DMS53 treated with DMSO at 0.1 percent for 48 hours (cell line): ENCODE measurements at regions not wholly inside any gene's neighbourhood (a gene's known extent, or its start where the extent isn't known, plus 50 kb on each side); places are given as distances from the start of the nearest gene placed in this dataset.
A peak's percentile ranks its signal among the peaks of the same experiment; 100 is the strongest.

Experiments
- DNase-seq: peaks from one replicate; lab custom pipeline; 2025; ENCODE audit not compliant: unreplicated experiment; lab: John Stamatoyannopoulos, UW

DNA sequence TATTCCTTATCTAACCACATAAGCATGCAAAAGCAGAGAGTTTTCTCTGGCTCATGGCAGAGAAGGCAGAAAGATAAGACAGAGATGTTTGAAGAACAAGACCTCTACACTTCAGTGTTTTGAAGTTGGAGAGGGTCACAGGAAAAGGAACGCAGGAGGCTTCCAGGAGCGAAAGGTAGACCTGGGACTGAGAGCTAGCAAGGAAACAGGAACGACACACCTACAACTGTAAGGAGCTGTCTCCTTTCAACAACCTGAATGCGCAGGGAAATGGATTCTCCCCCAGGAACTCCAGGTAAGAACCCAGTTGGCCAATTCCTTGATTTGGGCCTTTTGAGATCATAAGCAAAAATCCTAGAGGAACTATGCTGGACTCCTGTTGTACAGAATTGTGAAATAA is 746.6 kb upstream of the DDX18 start:
- no peak for DNase-seq

GRCh38 chr2:117068371-117068770 is 746.1 kb upstream of the DDX18 start:
- no peak for DNase-seq

GRCh38 chr2:117071556-117072102 is 742.9 kb upstream of the DDX18 start:
- DNase-seq = no peak

DNA sequence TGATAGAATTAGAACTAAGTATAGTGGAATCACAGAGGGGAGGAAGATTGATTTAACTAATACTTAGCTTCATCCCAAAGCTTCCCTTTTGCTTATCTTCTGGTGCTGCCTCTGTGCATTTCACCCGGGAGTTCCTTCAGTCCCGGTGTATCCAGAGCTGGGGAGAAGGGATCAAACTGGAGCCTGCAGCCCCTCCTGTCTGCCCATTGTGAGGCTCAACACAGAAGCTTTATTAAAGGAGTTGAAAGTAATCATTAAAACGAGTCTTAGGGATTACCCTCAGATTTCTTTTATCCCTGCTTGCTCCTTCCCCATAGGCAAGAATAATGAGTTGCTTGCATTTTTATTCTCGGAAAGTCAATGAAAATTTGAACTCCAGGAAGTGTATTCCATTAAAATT is 739.7 kb upstream of the DDX18 start:
- no peak for DNase-seq

DNA sequence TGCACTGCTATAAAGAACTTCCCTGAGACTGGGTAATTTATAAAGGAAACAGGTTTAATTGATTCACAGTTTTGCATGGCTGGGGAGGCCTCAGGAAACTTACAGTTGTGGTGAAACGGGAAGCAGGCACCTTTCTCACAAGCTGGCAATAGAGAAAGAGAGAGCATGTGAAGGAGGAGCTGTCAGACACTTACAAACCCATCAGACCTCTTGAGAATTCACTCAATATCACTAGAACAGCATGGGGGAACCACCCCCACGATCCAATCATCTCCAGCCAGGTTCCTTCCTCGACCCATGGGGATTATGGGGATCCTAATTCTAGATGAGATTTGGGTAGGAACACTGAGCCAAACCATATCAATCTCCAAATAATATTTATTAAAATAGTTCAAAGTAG is 729.2 kb upstream of the DDX18 start:
- DNase-seq = no peak

GRCh38 chr2:117085737-117086136 is 728.8 kb upstream of the DDX18 start:
- DNase-seq = no peak

GRCh38 chr2:117086174-117086942 is 728.1 kb upstream of the DDX18 start:
- DNase-seq = no peak

DNA sequence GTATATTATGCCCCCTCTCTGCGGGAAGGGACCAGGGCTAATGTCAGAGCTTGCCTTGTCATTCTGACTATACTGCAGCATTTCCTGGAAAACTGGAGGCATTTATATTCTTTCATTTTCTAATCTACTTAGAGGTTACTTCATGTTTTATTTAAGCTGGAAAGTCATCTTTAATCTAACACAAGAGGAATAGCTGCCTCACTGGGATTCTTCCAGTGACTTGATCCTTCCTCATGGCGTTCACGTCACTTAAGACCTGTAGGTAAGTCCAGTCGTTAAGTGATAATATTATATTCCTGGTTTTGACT is 727.6 kb upstream of the DDX18 start:
- DNase-seq = no peak

DNA sequence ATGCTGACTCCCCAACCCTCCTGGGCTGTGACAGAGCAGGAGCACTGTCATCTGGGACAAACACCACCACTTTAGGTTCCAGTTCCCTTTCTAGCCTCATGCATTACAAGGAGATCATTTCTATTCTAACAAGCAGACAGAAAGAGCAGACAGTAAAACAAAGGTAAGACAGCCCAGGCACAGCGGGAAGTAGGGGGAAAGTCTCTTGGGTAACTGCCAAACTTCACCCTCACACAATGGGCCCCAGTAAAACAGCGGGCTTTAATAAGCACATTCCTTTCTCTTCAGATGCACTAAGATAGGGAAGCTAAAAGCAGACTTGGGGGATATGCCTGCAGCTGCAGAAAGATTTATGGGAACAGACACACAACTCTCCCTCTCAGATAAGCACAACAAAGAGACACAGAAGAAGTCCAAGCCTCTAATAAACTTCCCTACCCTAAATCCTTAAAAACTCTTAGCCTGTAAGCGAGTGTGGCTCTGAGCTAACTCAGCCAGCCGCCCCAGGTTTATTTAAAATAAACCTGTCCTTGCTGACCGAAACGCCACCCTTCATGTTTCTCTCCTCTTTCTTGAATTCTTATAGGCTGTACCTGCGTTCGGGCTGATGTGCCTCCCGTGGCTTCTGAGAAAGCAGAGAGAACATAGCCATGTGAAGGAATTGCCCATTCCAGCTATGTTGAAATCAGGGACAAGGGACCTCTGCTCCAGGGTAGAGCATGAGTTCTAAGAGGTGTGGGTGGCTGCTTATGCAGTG is 726.8 kb upstream of the DDX18 start:
- no peak for DNase-seq

- DNase-seq = no peak
These were observed 723.3 kb upstream of the DDX18 start for GRCh38 chr2:117091041-117091837.

DNA sequence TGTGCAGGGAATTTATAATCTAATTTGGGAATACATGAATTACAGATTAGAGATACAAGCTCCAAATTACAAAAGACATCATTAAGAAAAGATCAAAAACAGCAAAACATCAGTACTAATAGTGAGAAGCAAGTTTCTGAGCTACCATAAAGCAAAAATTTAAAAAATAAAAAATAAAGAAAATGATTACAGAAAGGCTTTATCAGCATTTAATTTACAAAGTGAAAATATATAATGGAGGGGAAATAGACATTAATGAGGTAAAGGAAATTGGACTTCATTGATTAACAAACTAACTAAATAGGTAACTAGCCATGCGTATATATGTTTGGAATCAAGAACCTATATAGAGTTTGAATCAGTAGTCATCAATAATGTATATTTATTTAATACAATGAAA is 712.9 kb upstream of the DDX18 start:
- no peak for DNase-seq

DNA sequence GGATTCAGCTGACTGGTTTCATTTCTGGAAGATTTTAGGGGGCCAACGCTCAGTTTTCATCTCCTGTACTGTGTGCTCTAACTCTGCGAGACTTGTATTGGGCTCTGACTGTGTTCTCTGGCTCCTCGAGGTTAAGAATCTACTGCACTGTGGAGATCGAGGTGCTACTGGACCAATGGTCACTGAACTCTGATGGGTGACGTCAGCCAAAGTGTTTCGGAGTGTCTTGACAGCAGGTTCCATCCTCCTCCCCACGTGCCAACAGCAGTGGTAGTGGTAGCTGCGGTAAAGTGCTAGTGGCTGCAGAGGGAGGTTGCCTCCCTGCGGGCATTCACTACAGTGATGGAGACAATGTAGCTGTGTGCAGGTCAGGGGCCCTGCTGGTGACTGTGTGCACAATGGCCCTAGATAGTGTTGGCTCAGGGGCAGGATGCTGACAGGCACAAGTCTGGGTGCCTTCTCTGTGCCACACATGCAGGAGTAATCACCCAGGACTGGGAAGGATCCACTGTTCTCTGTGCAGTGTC is 705.7 kb upstream of the DDX18 start:
- no peak for DNase-seq

DNA sequence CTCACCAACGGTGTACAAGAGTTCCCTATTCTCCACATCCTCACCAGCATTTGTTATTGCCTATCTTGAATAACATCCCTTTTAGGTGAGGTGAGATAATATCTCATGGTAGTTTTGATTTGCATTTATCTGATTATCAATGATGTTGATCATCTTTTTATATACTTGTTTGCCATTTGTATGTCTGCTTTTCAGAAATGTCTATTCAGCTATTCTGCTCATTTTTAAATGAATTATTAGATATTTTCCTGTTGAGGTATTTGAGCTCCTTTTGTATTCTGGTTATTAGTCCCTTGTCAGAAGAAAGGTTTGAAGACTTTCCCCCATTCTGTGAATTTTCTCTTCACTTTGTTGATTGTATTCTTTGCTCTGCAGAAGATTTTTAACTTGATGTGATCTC is 695.5 kb upstream of the DDX18 start:
- no peak for DNase-seq

DNA sequence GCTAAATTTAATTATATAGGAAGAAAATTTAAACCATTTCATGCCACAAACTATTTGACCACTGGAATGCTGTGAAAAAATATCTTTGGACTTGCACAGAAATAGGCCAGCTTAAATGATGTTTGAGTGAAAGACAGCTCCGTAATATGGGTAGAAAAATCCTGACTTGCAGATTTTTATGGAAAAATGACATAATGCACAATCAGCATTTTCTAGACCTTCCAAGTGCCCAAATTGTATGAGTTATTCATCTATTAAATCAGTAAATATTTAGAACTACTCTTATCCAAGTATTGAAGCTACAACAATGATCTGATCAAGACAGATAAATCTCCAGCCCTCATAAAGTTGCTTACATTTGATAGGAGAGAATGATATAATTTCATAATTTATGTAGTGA is 691.1 kb upstream of the DDX18 start:
- DNase-seq = no peak

GRCh38 chr2:117126656-117127055 is 687.8 kb upstream of the DDX18 start:
- no peak for DNase-seq

GRCh38 chr2:117127680-117128079 is 686.8 kb upstream of the DDX18 start:
- no peak for DNase-seq

DNA sequence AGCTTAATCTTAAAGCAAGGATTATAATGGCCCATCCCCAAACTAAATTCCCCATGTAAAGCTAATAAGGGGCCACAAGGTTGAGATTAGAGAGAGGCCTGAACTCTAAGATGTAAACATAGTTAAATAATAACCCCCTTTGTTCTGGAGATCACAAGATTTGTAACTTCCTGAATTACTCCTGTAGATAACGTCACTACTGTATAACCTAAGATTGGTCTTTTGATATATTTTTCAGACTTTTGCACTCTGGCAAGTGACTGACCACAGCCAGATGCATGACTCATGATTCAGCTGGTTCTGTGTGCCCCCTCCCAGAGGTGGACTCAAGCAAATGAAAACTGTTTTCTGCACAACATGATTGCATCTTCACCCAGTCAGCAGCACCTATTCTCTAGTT is 686.0 kb upstream of the DDX18 start:
- DNase-seq = no peak

- DNase-seq = peak; percentile 10
These were observed 677.1 kb upstream of the DDX18 start for GRCh38 chr2:117137371-117137770.

- DNase-seq = no peak
These were observed 645.3 kb upstream of the DDX18 start for GRCh38 chr2:117169036-117169765.

DNA sequence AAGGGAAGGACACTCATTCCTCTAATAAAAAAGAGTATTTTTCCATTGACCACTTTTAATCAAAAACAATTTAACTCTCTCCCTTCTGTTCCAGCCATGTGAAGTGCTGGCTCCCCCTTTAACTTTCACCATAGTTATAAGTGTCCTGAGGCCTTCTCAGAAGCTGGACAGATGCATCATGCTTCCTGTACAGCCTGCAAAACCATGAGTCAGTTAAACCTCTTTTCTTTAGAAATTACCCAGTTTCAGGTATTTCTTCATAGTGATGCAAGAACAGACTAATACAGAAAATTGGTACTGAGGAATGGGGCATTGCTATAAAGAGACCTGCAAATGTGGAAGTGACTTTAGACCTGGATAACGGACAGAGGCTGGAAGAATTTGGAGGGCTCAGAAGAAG is 643.6 kb upstream of the DDX18 start:
- DNase-seq = no peak

DNA sequence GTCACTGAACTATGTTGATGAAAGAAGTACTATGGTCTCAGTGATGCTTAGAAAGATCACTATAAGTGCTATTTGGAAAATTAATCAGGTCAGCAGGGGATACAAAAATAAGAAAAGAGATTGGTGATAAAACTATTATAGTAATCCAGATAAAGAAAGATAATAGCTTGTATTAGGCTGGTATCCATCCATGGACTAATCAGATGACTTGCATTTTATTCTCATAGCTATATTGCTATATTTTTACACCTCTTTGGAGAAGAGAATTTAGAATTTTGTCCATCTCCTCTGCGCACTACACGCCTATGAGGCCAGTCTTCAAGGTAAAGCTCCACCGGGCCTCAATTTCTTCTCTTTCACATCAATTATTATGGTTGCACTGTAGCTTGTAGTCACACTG is 635.1 kb upstream of the DDX18 start:
- no peak for DNase-seq
